ENCODE measurements at regions not wholly inside any gene's neighbourhood (a gene's known extent, or its start where the extent isn't known, plus 50 kb on each side); places are given as distances from the start of the nearest gene placed in this dataset.

DNA sequence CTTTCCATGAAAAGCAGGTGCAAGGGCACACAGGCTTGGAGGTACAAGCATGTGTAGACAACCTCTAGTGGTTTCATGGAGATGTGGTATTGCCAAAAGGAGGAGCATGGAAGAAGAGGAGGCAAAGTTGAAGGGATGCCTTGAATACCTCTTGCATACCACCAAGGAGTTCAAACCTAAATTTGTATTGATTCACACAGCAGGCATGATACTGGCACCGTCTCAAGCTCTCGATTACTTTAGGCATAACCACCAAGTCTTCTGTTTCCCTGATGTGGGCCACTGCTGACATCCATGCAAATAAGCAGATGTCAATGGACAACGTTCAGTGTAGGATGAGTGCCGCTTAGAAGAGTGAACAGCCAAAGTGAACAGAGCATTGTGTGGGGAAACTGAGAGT, 87.1 kb downstream of the SCN11A start:
- TF ChIP-seq, protein P1, sequence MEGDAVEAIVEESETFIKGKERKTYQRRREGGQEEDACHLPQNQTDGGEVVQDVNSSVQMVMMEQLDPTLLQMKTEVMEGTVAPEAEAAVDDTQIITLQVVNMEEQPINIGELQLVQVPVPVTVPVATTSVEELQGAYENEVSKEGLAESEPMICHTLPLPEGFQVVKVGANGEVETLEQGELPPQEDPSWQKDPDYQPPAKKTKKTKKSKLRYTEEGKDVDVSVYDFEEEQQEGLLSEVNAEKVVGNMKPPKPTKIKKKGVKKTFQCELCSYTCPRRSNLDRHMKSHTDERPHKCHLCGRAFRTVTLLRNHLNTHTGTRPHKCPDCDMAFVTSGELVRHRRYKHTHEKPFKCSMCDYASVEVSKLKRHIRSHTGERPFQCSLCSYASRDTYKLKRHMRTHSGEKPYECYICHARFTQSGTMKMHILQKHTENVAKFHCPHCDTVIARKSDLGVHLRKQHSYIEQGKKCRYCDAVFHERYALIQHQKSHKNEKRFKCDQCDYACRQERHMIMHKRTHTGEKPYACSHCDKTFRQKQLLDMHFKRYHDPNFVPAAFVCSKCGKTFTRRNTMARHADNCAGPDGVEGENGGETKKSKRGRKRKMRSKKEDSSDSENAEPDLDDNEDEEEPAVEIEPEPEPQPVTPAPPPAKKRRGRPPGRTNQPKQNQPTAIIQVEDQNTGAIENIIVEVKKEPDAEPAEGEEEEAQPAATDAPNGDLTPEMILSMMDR (IDR thresholded peaks at IDR 0.05), result no peak
- TF ChIP-seq POLR2A (IDR thresholded peaks at IDR 0.05), result no peak

Measured in vagina (tissue), 2 donors.